ENCODE measurements at regions not wholly inside any gene's neighbourhood (a gene's known extent, or its start where the extent isn't known, plus 50 kb on each side); places are given as distances from the start of the nearest gene placed in this dataset.
A peak's percentile ranks its signal among the peaks of the same experiment; 100 is the strongest.

DNA sequence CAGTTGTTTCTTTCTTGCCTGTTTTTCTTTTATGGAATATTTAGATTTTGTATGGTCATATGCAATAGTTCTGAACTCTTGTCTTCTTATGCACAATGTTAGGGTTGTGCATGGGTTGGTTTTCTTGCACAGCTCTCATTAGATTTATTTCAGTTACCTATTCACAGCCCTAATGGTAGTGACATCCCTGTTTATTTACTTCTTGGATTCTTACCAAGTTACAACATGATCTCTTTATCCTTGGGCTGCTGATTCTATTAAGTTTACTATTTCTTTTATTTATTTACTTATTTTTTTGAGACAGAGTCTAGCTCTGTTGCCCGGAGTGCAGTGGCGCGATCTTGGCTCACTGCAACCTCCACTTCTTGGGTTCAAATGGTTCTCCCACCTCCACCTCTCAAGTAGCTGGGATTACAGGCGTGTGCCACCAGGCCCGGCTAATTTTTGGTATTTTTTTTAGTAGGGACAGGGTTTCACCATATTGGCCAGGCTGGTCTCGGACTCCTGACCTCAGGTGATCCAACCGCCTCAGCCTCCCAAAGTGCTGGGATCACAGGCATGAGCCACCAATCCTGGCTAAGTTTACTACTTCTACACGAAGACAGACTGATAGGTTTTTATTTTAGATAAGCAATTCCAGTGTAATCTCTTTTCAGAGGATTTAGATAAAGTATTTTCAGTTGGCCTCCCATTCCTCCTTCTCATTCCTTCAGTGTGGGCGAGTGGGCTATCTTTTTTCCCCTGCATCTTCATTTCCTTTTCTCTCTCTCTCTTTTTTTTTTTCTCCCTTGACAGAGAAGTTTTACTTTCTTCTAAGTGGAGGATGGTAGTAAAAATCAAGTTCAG, 395.1 kb upstream of the RGS6 start:
- Histone ChIP-seq H3K27ac (no peak overlapping the region), H3K36me3 (no peaks in the 10 kb centered on the region), H3K4me3 (no peak overlapping the region), H3K4me1 (peaks cover 4 to 66% (median 23%) of the 10 kb centered on the region in 3 donors), H3K9me3 (no peaks in the 10 kb centered on the region), H3K27me3 (no peaks in the 10 kb centered on the region)
- no peak for ATAC-seq
- 89 to 94% methylated on average over 5 to 6 of the region's 9 CpGs for WGBS, 2 donors (ENCODE audit: low coverage in 1 of 2)
- TF ChIP-seq EP300 (IDR thresholded peaks at IDR 0.05) (no peak), POLR2A (IDR thresholded peaks at IDR 0.05) (no peak), POLR2AphosphoS5 (IDR thresholded peaks at IDR 0.05) (no peak)
- TF ChIP-seq, protein P1, sequence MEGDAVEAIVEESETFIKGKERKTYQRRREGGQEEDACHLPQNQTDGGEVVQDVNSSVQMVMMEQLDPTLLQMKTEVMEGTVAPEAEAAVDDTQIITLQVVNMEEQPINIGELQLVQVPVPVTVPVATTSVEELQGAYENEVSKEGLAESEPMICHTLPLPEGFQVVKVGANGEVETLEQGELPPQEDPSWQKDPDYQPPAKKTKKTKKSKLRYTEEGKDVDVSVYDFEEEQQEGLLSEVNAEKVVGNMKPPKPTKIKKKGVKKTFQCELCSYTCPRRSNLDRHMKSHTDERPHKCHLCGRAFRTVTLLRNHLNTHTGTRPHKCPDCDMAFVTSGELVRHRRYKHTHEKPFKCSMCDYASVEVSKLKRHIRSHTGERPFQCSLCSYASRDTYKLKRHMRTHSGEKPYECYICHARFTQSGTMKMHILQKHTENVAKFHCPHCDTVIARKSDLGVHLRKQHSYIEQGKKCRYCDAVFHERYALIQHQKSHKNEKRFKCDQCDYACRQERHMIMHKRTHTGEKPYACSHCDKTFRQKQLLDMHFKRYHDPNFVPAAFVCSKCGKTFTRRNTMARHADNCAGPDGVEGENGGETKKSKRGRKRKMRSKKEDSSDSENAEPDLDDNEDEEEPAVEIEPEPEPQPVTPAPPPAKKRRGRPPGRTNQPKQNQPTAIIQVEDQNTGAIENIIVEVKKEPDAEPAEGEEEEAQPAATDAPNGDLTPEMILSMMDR (IDR thresholded peaks at IDR 0.05) = no peak

DNA sequence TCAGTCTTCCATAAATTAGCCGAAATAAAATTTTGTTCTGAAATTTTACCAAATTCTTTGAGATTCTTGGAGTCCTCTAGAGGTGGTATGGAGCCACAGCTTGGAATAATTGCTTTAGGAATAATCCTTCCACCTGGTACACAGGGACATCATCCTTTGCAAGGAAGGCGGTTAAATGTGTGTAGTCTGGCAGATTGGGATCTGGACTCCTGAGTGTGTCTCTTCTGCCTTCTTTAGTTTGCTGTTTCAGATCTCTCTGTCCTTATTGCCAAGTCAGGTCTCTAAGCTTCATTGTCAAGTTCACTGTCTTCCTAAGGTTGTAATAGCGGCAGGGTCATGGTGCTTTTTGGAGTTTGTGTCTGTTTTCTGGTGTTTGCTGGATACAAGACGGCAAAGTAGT, 393.9 kb upstream of the RGS6 start:
- Histone ChIP-seq H3K4me1 (peaks cover 4 to 59% (median 23%) of the 10 kb centered on the region in 3 donors), H3K9me3 (no peaks in the 10 kb centered on the region), H3K27me3 (no peaks in the 10 kb centered on the region), H3K36me3 (no peaks in the 10 kb centered on the region), H3K4me3 (no peak overlapping the region), H3K27ac (no peak overlapping the region)
- TF ChIP-seq POLR2AphosphoS5 (IDR thresholded peaks at IDR 0.05) = no peak
- TF ChIP-seq, protein P1 (IDR thresholded peaks at IDR 0.05) = no peak
- no peak for TF ChIP-seq POLR2A (IDR thresholded peaks at IDR 0.05)
- WGBS, 2 donors (ENCODE audit: low coverage in 1 of 2) = 82 to 100% methylated on average over 4 of the region's 4 CpGs
- ATAC-seq = no peak

DNA sequence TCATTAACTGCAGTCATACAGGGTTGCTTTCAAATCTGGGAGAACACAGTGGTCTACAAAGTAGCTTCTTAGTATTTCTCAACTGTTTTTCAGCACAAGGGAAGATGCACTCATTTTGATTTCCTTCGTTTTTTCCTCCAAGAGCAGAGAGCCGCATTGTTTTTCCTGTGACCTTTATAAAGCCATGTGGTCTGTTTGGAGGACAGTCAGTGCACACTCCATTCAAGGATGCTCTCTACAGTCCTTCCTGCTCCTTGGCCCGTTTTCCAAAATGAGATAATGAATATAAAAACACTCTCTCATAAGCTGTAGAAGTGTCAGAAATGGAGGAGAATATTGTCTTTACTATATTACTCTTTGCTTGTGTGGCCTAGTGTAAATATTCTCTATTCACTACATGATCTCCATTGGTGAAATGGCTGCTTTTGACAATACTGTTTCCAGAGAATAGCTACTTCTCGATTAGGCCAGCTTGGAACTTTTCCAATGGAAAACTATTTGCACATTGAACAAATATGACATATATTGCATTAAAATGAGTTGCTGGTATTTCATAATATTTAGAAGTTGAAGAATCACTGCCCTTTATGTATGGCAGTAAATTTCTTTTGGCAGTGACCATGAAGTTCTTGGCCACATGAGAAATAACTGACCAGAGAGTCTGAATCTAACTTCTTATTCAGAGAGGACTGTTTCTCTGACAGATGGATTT, 393.1 kb upstream of the RGS6 start:
- no peaks in the 10 kb centered on the region for H3K27me3 ChIP-seq
- H3K4me3 ChIP-seq = no peak overlapping the region
- peaks cover 4 to 59% (median 23%) of the 10 kb centered on the region in 3 donors for H3K4me1 ChIP-seq
- no peak for TF ChIP-seq POLR2AphosphoS5 (IDR thresholded peaks at IDR 0.05)
- TF ChIP-seq, protein P1 (IDR thresholded peaks at IDR 0.05) = no peak
- no peak for ATAC-seq
- 10 to 26% methylated on average over 3 to 4 of the region's 4 CpGs for WGBS, 2 donors (ENCODE audit: low coverage in 1 of 2)
- H3K36me3 ChIP-seq = no peaks in the 10 kb centered on the region
- no peaks in the 10 kb centered on the region for H3K9me3 ChIP-seq
- peak overlapping the region in 2 of 4 donors; percentile 56 to 57 for H3K27ac ChIP-seq

DNA sequence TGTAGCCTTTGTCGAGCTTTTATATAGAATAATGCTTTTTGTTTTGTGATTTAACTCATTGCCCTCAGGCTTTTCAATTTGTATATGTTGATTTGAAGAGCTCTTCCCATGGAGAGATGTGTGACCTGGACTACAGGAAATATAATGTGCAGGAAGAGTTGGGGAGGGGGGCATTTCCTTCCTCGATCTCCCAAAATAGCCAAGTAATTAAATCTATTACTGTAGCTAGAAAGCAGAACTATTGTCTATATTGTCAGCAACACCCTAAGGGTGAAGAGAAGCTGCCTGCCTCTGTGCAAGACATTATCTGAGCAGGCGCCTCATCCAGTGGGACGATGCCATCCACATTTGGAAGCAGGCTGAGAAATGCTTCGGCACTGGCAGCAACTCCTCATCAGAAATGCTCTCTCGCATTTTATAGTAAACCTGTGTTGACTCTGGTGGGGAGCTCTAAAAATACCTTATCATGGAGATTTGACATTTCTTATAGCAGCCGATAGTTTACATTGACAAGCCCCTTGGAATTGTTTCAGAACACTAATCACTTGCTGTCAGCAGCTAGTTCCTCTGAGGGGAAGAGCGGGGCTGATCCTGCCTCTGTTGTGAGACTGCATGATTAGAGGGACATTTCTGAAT, 392.5 kb upstream of the RGS6 start:
- Histone ChIP-seq H3K27ac (peak overlapping the region in 2 of 4 donors; percentile 56 to 57), H3K27me3 (no peaks in the 10 kb centered on the region), H3K36me3 (no peaks in the 10 kb centered on the region), H3K9me3 (no peaks in the 10 kb centered on the region), H3K4me1 (peaks cover 4 to 59% (median 23%) of the 10 kb centered on the region in 3 donors), H3K4me3 (no peak overlapping the region)
- 22 to 59% methylated on average over 7 to 8 of the region's 8 CpGs for WGBS, 2 donors (ENCODE audit: low coverage in 1 of 2)
- no peak for ATAC-seq
- no peak for TF ChIP-seq POLR2AphosphoS5 (IDR thresholded peaks at IDR 0.05)
- no peak for TF ChIP-seq EP300 (IDR thresholded peaks at IDR 0.05)
- no peak for TF ChIP-seq POLR2A (IDR thresholded peaks at IDR 0.05)
- TF ChIP-seq, protein P1 (IDR thresholded peaks at IDR 0.05) = no peak
